K562 (cell line): ENCODE measurements at regions not wholly inside any gene's neighbourhood (a gene's known extent, or its start where the extent isn't known, plus 50 kb on each side); places are given as distances from the start of the nearest gene placed in this dataset.

Experiments used
- ATAC-seq: fragments of 200-7000 bp; cut with Tn5 transposase; 3 replicates; pipeline ENCODE4 v1.9.1; 2020; ENCODE audit warnings: moderate library complexity
- BruUV-seq: library from RNA; stranded (reverse); fragments of 400-500 nt; replicated peaks from 2 replicates; lab custom pipeline; 2021; lab: Mats Ljungman, UMichigan
- CTCF ChIA-PET: fragments of 300-600 bp; formaldehyde crosslinking; extraction: SDS; loops from one replicate; lab custom pipeline; 2021; ENCODE audit warnings: low intra/inter-chr PET ratio; lab: Yijun Ruan, JAX
- POLR2A ChIA-PET: fragments of 300-600, 350-650 bp; sonication (Branson Sonifier 250); formaldehyde crosslinking; extraction: SDS; loops from one replicate; lab custom pipeline; 2021; ENCODE audit warnings: antibody characterized with exemption, inconsistent platforms; lab: Yijun Ruan, JAX
- DNase-seq, 4 experiments: peaks; one replicate each; pipeline versions ENCODE4 v3.0.0 to v3.0.0-alpha.2; 2011 to 2018; ENCODE audit warnings: low spot score in 3 of 4, mixed read lengths in 3 of 4; ENCODE audit errors: extremely low read depth in 1 of 4
- FAIRE-seq: peaks from 2 replicates; lab custom pipeline; 2011; peaks lifted over from hg19 to GRCh38; lab: Jason Lieb, UNC
- H2AFZ ChIP-seq: 2 replicates; pipeline ENCODE4 v1.6.0; 2011; ENCODE audit warnings: low read depth, low read length, control low read depth, inconsistent platforms
- H3K27ac ChIP-seq: fragments of 200-600 bp; 3 replicates; pipeline ENCODE4 v1.8.0; 2011; ENCODE audit warnings: low read depth, mild to moderate bottlenecking, control low read depth, inconsistent platforms, low read length, moderate library complexity, mixed read lengths; ENCODE audit errors: extremely low read depth
- H3K27me3 ChIP-seq, 2 experiments: fragments of 300-600 bp in 1 of 2; 2 replicates in 1 of 2; 3 replicates in 1 of 2; pipeline versions ENCODE4 v1.6.0 to v1.8.0; 2011; ENCODE audit warnings: inconsistent platforms in 2 of 2, low read length in 2 of 2, mild to moderate bottlenecking in 1 of 2, mixed read lengths in 1 of 2, moderate library complexity in 1 of 2; ENCODE audit not compliant: control insufficient read depth in 2 of 2, insufficient read depth in 2 of 2
- H3K36me3 ChIP-seq: fragments of 300-600 bp; 3 replicates; pipeline ENCODE4 v1.8.0; 2011; ENCODE audit warnings: mild to moderate bottlenecking, low read length, inconsistent platforms; ENCODE audit not compliant: control insufficient read depth, insufficient read depth
- H3K4me1 ChIP-seq, 2 experiments: fragments of 200-600 bp in 1 of 2; replicated peaks in 1 of 2; 2 replicates in 1 of 2; 3 replicates in 1 of 2; pipeline versions ENCODE4 v1.5.1 to v1.8.0; 2011; ENCODE audit warnings: inconsistent platforms in 2 of 2, low read length in 2 of 2, mild to moderate bottlenecking in 1 of 2, mixed read lengths in 1 of 2, moderate library complexity in 1 of 2; ENCODE audit not compliant: control insufficient read depth in 2 of 2, insufficient read depth in 2 of 2
- H3K4me2 ChIP-seq: 2 replicates; pipeline ENCODE4 v1.6.1; 2011; ENCODE audit warnings: low read length, control low read depth, inconsistent platforms, mixed read lengths; ENCODE audit not compliant: insufficient read depth
- H3K4me3 ChIP-seq: fragments of 200-600 bp; sonication (generic), shearing (Covaris generic); 2 replicates; pipeline ENCODE4 v1.5.1; 2016; ENCODE audit warnings: control low read depth, inconsistent platforms
- H3K79me2 ChIP-seq: fragments of 200-600 bp; 3 replicates; pipeline ENCODE4 v1.8.0; 2011; ENCODE audit warnings: low read length, inconsistent platforms; ENCODE audit not compliant: control insufficient read depth, insufficient read depth
- H3K9ac ChIP-seq, 2 experiments: 2 replicates each; pipeline versions ENCODE4 v1.6.0 to v1.6.1; 2011; ENCODE audit warnings: low read depth in 2 of 2, low read length in 2 of 2, control low read depth in 1 of 2, inconsistent platforms in 1 of 2, mild to moderate bottlenecking in 1 of 2, mixed read lengths in 1 of 2; ENCODE audit not compliant: insufficient read depth in 1 of 2
- H3K9me1 ChIP-seq: one replicate; pipeline ENCODE4 v1.6.0; 2011; ENCODE audit warnings: inconsistent platforms, mild to moderate bottlenecking, low read length, moderate library complexity; ENCODE audit not compliant: control insufficient read depth, insufficient read depth
- H3K9me3 ChIP-seq: replicated peaks from 2 replicates; pipeline ENCODE4 v1.5.1; 2011; ENCODE audit warnings: low read depth, low read length, inconsistent platforms; ENCODE audit not compliant: control insufficient read depth, insufficient read depth
- H4K20me1 ChIP-seq: replicated peaks from 2 replicates; pipeline ENCODE4 v1.6.1; 2011; ENCODE audit warnings: low read length, inconsistent platforms, mixed read lengths; ENCODE audit not compliant: control insufficient read depth, insufficient read depth
- ASH1L ChIP-seq: fragments of 450-650 bp; IDR thresholded peaks from 2 replicates; pipeline ENCODE4 v1.6.1; 2018; ENCODE audit warnings: borderline replicate concordance, mild to moderate bottlenecking, low read depth; ENCODE audit not compliant: partially characterized antibody
- BCOR ChIP-seq: fragments of 450-650 bp; IDR thresholded peaks from 2 replicates; pipeline ENCODE4 v1.6.1; 2016
- BRF2 ChIP-seq: IDR thresholded peaks from 3 replicates; pipeline ENCODE4 v1.6.1; 2011; ENCODE audit warnings: borderline replicate concordance, mild to moderate bottlenecking; ENCODE audit not compliant: insufficient read length, insufficient read depth
- CBX3 ChIP-seq, 2 experiments: IDR thresholded peaks; 1 replicate in 1 of 2; 2 replicates in 1 of 2; pipeline ENCODE4 v1.6.1; 2012; ENCODE audit warnings: inconsistent platforms in 2 of 2, low read length in 2 of 2, borderline replicate concordance in 1 of 2, control low read depth in 1 of 2
- FOXP4 ChIP-seq: sonication (generic); formaldehyde crosslinking; IDR thresholded peaks from 2 replicates; pipeline ENCODE4 v1.8.0; 2022; ENCODE audit warnings: mild to moderate bottlenecking, missing genetic modification reagents, borderline replicate concordance
- GABPA ChIP-seq: fragments of 200-800 bp; sonication (Bioruptor generic); conservative IDR thresholded peaks from 2 replicates; pipeline ENCODE4 v1.6.1; 2016; ENCODE audit warnings: low read depth, missing genetic modification characterization, missing compliant biosample characterization
- GATA2 ChIP-seq: sonication (generic); formaldehyde crosslinking; IDR thresholded peaks from 2 replicates; pipeline ENCODE4 v1.4.0; 2020; ENCODE audit warnings: mild to moderate bottlenecking, missing genetic modification reagents
- ZEB2 ChIP-seq: fragments of 450-650 bp; IDR thresholded peaks from 2 replicates; pipeline ENCODE4 v1.6.1; 2016
- ZNF140 ChIP-seq: fragments of 250-450 bp; sonication (Bioruptor Pico); IDR thresholded peaks from 2 replicates; pipeline ENCODE4 v1.8.0; 2021; ENCODE audit warnings: moderate library complexity, mild to moderate bottlenecking, inconsistent platforms
- ZNF644 ChIP-seq: fragments of 200-800 bp; sonication (Bioruptor generic); IDR thresholded peaks from 2 replicates; pipeline ENCODE4 v1.6.1; 2016; ENCODE audit warnings: low read depth, missing genetic modification characterization, missing compliant biosample characterization
- WGBS: fragments of 100-300 bp; shearing (Covaris generic); methylation state at CpG from one replicate; pipeline ENCODE4 v1.1.6; 2016; ENCODE audit warnings: low coverage, mixed read lengths; ENCODE audit not compliant: insufficient coverage; ENCODE audit errors: missing lambda C conversion rate; 5-methylcytosine and 5-hydroxymethylcytosine counted together
- in situ Hi-C: fragments of 300-500 bp; cut with MboI; formaldehyde crosslinking; loops from 4 replicates; pipeline ENCODE4 v1.15.0; 2018; ENCODE audit warnings: inconsistent platforms, mixed read lengths
- intact Hi-C: fragments of 100-400 bp; cut with micrococcal nuclease; formaldehyde crosslinking; loops from 2 replicates; pipeline ENCODE4 v1.14.2; 2022
- TF ChIP-seq, protein P1 (sequence below): fragments of 250-450 bp; sonication (Bioruptor Pico); IDR thresholded peaks from 2 replicates; pipeline ENCODE4 v1.8.0; 2021; ENCODE audit warnings: borderline replicate concordance, mild to moderate bottlenecking, moderate library complexity; ENCODE audit not compliant: poor library complexity, severe bottlenecking

- DNase-seq (no peak), ATAC-seq (no peak), FAIRE-seq (no peak)
- Histone ChIP-seq H2AFZ (no peak overlapping the region), H4K20me1 (no peaks in the 10 kb centered on the region), H3K36me3 (no peaks in the 10 kb centered on the region), H3K4me1 (no peaks in the 10 kb centered on the region), H3K9ac (no peak overlapping the region), H3K9me3 (no peaks in the 10 kb centered on the region; the same call in 1 of the 2 replicates), H3K27me3 (no peaks in the 10 kb centered on the region), H3K4me2 (no peak overlapping the region), H3K4me3 (no peak overlapping the region), H3K9me1 (no peaks in the 10 kb centered on the region), H3K27ac (no peak overlapping the region), H3K79me2 (no peaks in the 10 kb centered on the region)
- ChIA-PET POLR2A (no interaction called here), CTCF (no interaction called here)
- 0% methylated on average over 2 of the region's 2 CpGs for WGBS
- in situ Hi-C loops: no loop called here
- intact Hi-C loops: no loop called here
- no TSS peak for BruUV-seq
- no peak for TF ChIP-seq ZNF644 (tag)
- TF ChIP-seq BRF2: no peak
- no peak for TF ChIP-seq CBX3 (IDR thresholded peaks at IDR 0.05; ENCODE audit: borderline replicate concordance in 1 of 2, low read length in 2 of 2)
These were observed 274.9 kb upstream of the LCORL start for GRCh38 chr4:18296411-18296810.

- in situ Hi-C loops: no loop called here
These were observed 273.3 kb upstream of the LCORL start for GRCh38 chr4:18294846-18295245.

More at GRCh38 chr4:18294846-18295245, 273.3 kb upstream of the LCORL start:
- TF ChIP-seq ASH1L: no peak
- TF ChIP-seq ZNF140 (CRISPR knock-in tag): no peak
- TF ChIP-seq GABPA (tag): no peak
- no peak for TF ChIP-seq GATA2
- TF ChIP-seq, protein P1, sequence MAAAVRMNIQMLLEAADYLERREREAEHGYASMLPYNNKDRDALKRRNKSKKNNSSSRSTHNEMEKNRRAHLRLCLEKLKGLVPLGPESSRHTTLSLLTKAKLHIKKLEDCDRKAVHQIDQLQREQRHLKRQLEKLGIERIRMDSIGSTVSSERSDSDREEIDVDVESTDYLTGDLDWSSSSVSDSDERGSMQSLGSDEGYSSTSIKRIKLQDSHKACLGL (CRISPR knock-in tag): no peak
- TF ChIP-seq ZEB2: no peak
- TF ChIP-seq FOXP4: no peak
- no peak for TF ChIP-seq BCOR
- FAIRE-seq: no peak
- DNase-seq: no peak
- H4K20me1 ChIP-seq: no peaks in the 10 kb centered on the region
- H3K4me1 ChIP-seq: no peaks in the 10 kb centered on the region
- no peak for ATAC-seq
- ChIA-PET POLR2A (no interaction called here), CTCF (no interaction called here)
- no peaks in the 10 kb centered on the region for H3K9me1 ChIP-seq
- H3K4me2 ChIP-seq: no peak overlapping the region
- H3K79me2 ChIP-seq: no peaks in the 10 kb centered on the region
- no peak overlapping the region for H2AFZ ChIP-seq
- no peak overlapping the region for H3K4me3 ChIP-seq
- H3K27ac ChIP-seq: no peak overlapping the region
- H3K9ac ChIP-seq: no peak overlapping the region
- no peaks in the 10 kb centered on the region for H3K36me3 ChIP-seq
- no TSS peak for BruUV-seq
- no peaks in the 10 kb centered on the region for H3K27me3 ChIP-seq
- H3K9me3 ChIP-seq: no peaks in the 10 kb centered on the region; the same call in 1 of the 2 replicates
- WGBS: 0% methylated on average over 2 of the region's 2 CpGs
- intact Hi-C loops: no loop called here
